ENCODE measurements at regions not wholly inside any gene's neighbourhood (a gene's known extent, or its start where the extent isn't known, plus 50 kb on each side); places are given as distances from the start of the nearest gene placed in this dataset.
A peak's percentile ranks its signal among the peaks of the same experiment; 100 is the strongest.

DNA sequence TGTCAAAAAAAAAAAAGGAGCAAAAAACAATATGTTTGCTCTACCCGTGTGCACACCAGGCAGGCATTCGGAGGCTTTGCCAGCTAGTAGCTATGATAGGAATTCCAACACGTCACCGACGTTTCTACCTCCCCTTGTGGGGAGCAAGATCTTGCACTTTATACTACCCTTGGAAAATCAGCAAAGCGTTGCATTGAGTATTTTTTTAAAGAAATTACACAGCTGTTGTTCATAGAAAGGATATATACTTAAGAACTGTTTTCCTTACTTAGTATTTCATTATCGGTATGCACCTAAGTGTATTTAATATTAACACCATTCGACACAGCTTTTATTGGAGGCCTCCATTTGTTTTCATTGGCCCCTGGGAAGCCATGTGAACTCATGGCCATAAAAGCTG, 159.9 kb upstream of the MGMT start:
- Mint-ChIP-seq H3K9me3 (no peaks in the 10 kb centered on the region), H3K4me3 (no peak overlapping the region), H3K27ac (no peak overlapping the region), H3K36me3 (ENCODE audit: low read depth) (no peaks in the 10 kb centered on the region), H3K4me1 (ENCODE audit: low read depth) (no peaks in the 10 kb centered on the region), H3K27me3 (peaks cover 5% of the 10 kb centered on the region)

GRCh38 chr10:129308953-129309564, 158.0 kb upstream of the MGMT start:
- H3K27me3 Mint-ChIP-seq = peaks cover 5% of the 10 kb centered on the region
- no peaks in the 10 kb centered on the region for H3K4me1 Mint-ChIP-seq (ENCODE audit: low read depth)
- H3K4me3 Mint-ChIP-seq = no peak overlapping the region
- H3K36me3 Mint-ChIP-seq (ENCODE audit: low read depth) = no peaks in the 10 kb centered on the region
- no peaks in the 10 kb centered on the region for H3K9me3 Mint-ChIP-seq
- no peak overlapping the region for H3K27ac Mint-ChIP-seq

- H3K27me3 Mint-ChIP-seq = peaks cover 5% of the 10 kb centered on the region
- H3K9me3 Mint-ChIP-seq = peaks cover under 1% of the 10 kb centered on the region
- H3K4me1 Mint-ChIP-seq (ENCODE audit: low read depth) = no peaks in the 10 kb centered on the region
- no peak overlapping the region for H3K4me3 Mint-ChIP-seq
- no peaks in the 10 kb centered on the region for H3K36me3 Mint-ChIP-seq (ENCODE audit: low read depth)
- no peak overlapping the region for H3K27ac Mint-ChIP-seq
These were observed 157.5 kb upstream of the MGMT start for GRCh38 chr10:129309565-129309964.

DNA sequence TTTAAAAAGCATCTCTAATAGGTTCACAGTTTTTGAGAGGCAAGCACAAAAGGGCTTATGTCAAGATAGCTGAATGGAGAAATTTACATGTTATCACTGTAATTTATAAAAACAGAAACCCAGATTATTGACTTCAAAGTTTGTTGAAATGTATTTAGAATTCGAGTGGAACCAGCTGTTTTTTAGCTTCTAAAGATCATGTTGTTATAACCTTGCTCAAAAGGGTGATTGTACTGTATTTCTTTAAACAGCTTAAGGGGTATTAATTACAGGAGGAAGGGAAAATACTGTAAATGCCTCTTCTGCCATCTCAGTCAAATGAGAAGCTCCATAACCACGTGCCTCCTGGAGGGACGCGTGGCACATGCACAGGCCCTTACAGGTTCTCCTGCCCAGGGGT, 156.2 kb upstream of the MGMT start:
- Mint-ChIP-seq H3K27me3 (peaks cover 5% of the 10 kb centered on the region), H3K4me3 (no peak overlapping the region), H3K27ac (no peak overlapping the region), H3K9me3 (peaks cover 7% of the 10 kb centered on the region), H3K4me1 (ENCODE audit: low read depth) (no peaks in the 10 kb centered on the region), H3K36me3 (ENCODE audit: low read depth) (no peaks in the 10 kb centered on the region)

- peaks cover 18% of the 10 kb centered on the region for H3K9me3 Mint-ChIP-seq
- no peak overlapping the region for H3K4me3 Mint-ChIP-seq
- H3K4me1 Mint-ChIP-seq (ENCODE audit: low read depth) = no peaks in the 10 kb centered on the region
- H3K27me3 Mint-ChIP-seq = no peaks in the 10 kb centered on the region
- H3K27ac Mint-ChIP-seq = no peak overlapping the region
- H3K36me3 Mint-ChIP-seq (ENCODE audit: low read depth) = no peaks in the 10 kb centered on the region
These were observed 147.1 kb upstream of the MGMT start for GRCh38 chr10:129319934-129320333.

GRCh38 chr10:129320340-129320739, 146.7 kb upstream of the MGMT start:
- no peaks in the 10 kb centered on the region for H3K4me1 Mint-ChIP-seq (ENCODE audit: low read depth)
- H3K27ac Mint-ChIP-seq = no peak overlapping the region
- no peak overlapping the region for H3K4me3 Mint-ChIP-seq
- H3K9me3 Mint-ChIP-seq = peaks cover 15% of the 10 kb centered on the region
- H3K27me3 Mint-ChIP-seq = no peaks in the 10 kb centered on the region
- no peaks in the 10 kb centered on the region for H3K36me3 Mint-ChIP-seq (ENCODE audit: low read depth)

GRCh38 chr10:129321727-129322126, 145.3 kb upstream of the MGMT start:
- H3K9me3 Mint-ChIP-seq = peaks cover 8% of the 10 kb centered on the region
- H3K27me3 Mint-ChIP-seq = no peaks in the 10 kb centered on the region
- no peaks in the 10 kb centered on the region for H3K36me3 Mint-ChIP-seq (ENCODE audit: low read depth)
- H3K27ac Mint-ChIP-seq = no peak overlapping the region
- no peaks in the 10 kb centered on the region for H3K4me1 Mint-ChIP-seq (ENCODE audit: low read depth)
- H3K4me3 Mint-ChIP-seq = no peak overlapping the region

DNA sequence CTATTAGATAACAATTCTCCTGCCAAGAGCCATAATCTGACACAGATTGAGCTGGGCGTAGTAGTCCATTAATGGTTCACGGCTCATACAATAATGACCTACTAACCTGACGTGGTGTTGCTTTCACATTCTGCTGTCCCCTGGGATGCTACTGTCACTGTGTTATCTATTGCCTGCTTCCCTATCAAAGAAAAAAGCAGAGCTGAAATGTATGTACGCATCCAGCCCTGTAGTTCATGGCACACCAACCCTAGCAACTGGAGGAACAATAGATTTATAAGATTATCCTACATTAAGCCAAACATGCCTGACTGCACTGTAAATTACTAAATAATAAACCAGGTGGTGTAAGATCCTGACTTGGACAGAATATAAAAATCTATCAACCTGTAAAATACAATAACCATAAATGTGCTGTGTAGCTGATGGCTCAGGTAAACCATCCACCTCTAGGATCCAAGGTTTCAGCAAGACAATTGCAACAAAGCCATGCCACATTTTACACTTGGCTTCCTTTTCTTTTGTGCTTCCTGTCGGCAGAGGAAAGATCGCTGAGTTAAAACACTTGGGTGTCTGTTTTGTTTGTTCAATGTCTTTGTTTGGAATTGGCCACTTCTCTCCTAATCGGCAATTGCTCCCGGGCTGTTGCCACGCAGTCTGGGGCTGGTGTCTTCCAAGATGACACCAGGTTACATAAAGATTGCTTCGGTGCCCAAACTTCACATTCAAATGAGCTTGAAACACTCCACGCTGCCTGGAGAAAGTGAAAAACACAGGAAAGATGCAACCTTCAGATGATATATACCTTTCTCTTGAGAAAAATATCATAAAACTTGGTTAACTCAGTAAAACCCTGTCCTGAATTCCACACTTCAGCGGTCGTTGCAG, 143.9 kb upstream of the MGMT start:
- no peak overlapping the region for H3K27ac Mint-ChIP-seq
- H3K4me3 Mint-ChIP-seq = no peak overlapping the region
- H3K4me1 Mint-ChIP-seq (ENCODE audit: low read depth) = no peaks in the 10 kb centered on the region
- peaks cover 8% of the 10 kb centered on the region for H3K9me3 Mint-ChIP-seq
- H3K27me3 Mint-ChIP-seq = no peaks in the 10 kb centered on the region
- no peaks in the 10 kb centered on the region for H3K36me3 Mint-ChIP-seq (ENCODE audit: low read depth)

GRCh38 chr10:129323879-129324278, 143.2 kb upstream of the MGMT start:
- H3K27me3 Mint-ChIP-seq = no peaks in the 10 kb centered on the region
- H3K36me3 Mint-ChIP-seq (ENCODE audit: low read depth) = no peaks in the 10 kb centered on the region
- H3K4me3 Mint-ChIP-seq = no peak overlapping the region
- no peaks in the 10 kb centered on the region for H3K4me1 Mint-ChIP-seq (ENCODE audit: low read depth)
- H3K9me3 Mint-ChIP-seq = peaks cover 3% of the 10 kb centered on the region
- no peak overlapping the region for H3K27ac Mint-ChIP-seq

DNA sequence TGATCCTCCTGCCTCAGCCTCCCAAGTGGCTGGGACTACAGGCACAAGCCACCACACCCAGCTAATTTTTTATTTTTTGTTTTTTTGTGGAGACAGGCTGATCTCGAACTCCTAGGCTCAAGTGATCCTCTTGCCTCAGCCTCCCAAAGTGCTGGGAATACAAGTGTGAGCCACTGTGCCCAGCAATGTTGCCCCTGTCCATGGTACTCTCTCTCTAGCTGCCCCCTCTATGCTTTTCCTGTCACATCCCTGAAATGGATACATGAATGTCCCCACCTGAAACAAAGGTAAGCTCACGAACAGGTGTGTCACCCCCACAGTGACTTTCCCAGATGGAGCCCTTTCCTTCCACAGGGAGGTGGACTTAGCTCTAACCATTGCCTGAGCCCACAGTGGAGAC, 141.1 kb upstream of the MGMT start:
- H3K4me1 Mint-ChIP-seq (ENCODE audit: low read depth) = no peaks in the 10 kb centered on the region

DNA sequence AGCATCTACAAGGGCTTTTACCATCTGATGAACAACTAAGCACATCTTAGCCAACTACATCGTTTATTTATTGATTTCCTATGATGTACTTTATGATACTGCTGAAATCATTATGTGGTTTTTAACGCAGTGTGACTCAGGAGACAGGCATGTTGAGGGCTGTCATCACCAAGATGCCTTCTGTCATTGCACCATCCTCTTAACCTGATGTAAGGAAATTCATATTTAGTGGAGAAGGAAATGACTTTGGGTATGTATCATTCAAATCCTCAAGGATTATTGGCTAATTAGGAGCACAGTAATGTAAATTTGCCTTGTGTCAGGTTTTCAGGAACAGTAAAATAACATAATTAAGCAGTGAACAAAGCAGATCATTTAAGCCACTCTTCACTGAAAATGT, 138.5 kb upstream of the MGMT start:
- no peak overlapping the region for H3K4me3 Mint-ChIP-seq
- no peaks in the 10 kb centered on the region for H3K4me1 Mint-ChIP-seq (ENCODE audit: low read depth)
- H3K27me3 Mint-ChIP-seq = peaks cover 1% of the 10 kb centered on the region
- H3K9me3 Mint-ChIP-seq = no peaks in the 10 kb centered on the region
- H3K36me3 Mint-ChIP-seq (ENCODE audit: low read depth) = no peaks in the 10 kb centered on the region
- no peak overlapping the region for H3K27ac Mint-ChIP-seq

More for the DNA sequence above, 141.1 kb upstream of the MGMT start:
- Mint-ChIP-seq H3K36me3 (ENCODE audit: low read depth) (no peaks in the 10 kb centered on the region), H3K27ac (peak overlapping the region; percentile 27), H3K27me3 (no peaks in the 10 kb centered on the region), H3K9me3 (no peaks in the 10 kb centered on the region), H3K4me3 (no peak overlapping the region)

DNA sequence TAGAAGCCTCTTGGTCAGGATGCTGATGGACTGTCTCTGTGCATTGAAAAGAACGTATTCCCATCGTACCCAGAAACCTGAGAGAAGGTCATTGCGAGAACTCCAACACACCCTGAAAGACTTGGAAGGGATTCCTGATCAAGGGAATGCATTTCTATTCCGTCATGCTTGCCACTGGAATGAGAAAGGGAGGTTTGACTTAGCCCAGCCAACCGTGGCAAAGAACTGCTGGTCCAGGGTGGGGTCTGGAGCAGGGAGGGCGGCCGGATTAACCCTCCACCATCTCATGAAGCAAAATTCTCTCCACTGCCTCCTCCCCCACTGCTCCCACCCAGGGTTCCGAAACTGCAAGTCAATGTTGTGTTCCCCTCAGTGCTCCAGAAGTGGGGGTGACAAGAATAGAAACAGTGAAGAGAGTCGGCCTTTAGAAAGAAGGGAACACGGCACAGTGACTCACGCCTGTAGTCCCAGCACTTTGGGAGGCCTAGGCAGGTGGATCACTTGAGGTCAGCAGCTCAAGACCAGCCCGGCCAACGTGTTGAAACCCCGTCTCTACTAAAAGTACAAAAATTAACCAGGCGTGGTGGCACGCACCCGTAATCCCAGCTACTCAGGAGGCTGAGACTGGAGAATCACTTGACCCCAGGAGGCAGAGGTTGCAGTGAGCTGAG, 137.5 kb upstream of the MGMT start:
- Mint-ChIP-seq H3K4me1 (ENCODE audit: low read depth) (no peaks in the 10 kb centered on the region), H3K4me3 (no peak overlapping the region), H3K27me3 (peaks cover 9% of the 10 kb centered on the region), H3K27ac (no peak overlapping the region), H3K9me3 (no peaks in the 10 kb centered on the region), H3K36me3 (ENCODE audit: low read depth) (no peaks in the 10 kb centered on the region)

GRCh38 chr10:129330211-129330610, 136.8 kb upstream of the MGMT start:
- Mint-ChIP-seq H3K36me3 (ENCODE audit: low read depth) (no peaks in the 10 kb centered on the region), H3K4me3 (no peak overlapping the region), H3K9me3 (no peaks in the 10 kb centered on the region), H3K4me1 (ENCODE audit: low read depth) (no peaks in the 10 kb centered on the region), H3K27me3 (peaks cover 9% of the 10 kb centered on the region), H3K27ac (no peak overlapping the region)

DNA sequence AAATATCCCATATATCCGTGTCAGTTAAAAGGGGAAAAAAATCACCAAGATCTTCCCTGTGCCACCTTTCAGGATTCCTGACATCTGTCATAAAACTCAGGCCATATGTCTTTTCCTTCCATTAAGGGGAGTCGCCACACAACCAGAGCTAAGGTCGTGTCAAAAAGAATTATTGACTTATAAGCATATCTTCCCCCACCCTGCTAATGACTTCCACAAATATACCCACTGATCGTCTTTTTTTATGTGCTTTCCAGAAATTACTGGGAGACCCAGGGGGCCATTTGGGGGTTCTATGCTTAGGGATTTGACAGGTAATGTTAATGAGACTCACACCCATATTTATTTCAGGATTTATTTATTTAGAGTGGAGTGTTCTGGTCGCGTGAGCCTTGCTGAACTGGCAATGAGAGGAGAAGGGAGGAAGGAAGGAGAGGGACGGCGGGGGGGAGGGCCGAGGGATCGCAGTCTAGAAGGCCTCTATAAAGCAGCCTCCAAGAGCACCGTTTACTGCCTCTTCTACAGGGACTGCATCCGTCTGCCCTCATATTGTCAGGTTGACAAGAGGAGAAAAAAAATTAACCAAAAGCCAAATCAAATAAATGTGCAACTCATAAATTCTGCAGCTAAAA, 135.7 kb upstream of the MGMT start:
- H3K27ac Mint-ChIP-seq = no peak overlapping the region
- H3K36me3 Mint-ChIP-seq (ENCODE audit: low read depth) = no peaks in the 10 kb centered on the region
- H3K9me3 Mint-ChIP-seq = no peaks in the 10 kb centered on the region
- H3K4me1 Mint-ChIP-seq (ENCODE audit: low read depth) = no peaks in the 10 kb centered on the region
- peaks cover 9% of the 10 kb centered on the region for H3K27me3 Mint-ChIP-seq
- H3K4me3 Mint-ChIP-seq = no peak overlapping the region

DNA sequence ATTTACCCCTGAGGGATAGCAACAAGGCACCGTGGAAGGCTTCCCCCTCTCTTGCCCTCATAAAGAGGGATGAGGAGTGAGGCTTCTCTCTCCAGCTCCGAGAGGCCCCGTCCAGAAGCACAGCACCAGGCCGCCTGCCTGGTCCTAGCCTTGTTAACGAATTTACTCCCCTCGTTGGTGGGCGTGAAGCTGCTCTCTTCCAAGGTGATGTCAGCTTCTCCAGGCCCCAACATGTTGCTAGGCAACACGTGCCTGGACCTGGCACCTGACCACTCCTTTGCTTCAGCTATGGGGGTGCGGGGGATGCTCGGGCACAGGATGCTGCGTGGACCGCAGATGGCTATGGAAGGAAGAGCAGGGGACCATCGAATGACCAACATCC, 135.2 kb upstream of the MGMT start:
- Mint-ChIP-seq H3K27me3 (peaks cover 9% of the 10 kb centered on the region), H3K27ac (no peak overlapping the region), H3K36me3 (ENCODE audit: low read depth) (no peaks in the 10 kb centered on the region), H3K4me1 (ENCODE audit: low read depth) (no peaks in the 10 kb centered on the region), H3K9me3 (no peaks in the 10 kb centered on the region), H3K4me3 (no peak overlapping the region)

All from stimulated activated naive CD8-positive, alpha-beta T cell treated with anti-CD3 and anti-CD28 coated beads, Interleukin-15, Interleukin-2, amounts not matched to agents 100 ng/mL and 50 ng/mL, for 24 hours (primary cell).